Astrocyte of the spinal cord (primary cell): ENCODE measurements at regions not wholly inside any gene's neighbourhood (a gene's known extent, or its start where the extent isn't known, plus 50 kb on each side); places are given as distances from the start of the nearest gene placed in this dataset.
A peak's percentile ranks its signal among the peaks of the same experiment; 100 is the strongest.

Source experiments
- DNase-seq: peaks from one replicate; pipeline ENCODE4 v3.0.0; 2011; ENCODE audit warnings: low read depth, low spot score
- H3K4me3 ChIP-seq: 2 replicates; pipeline ENCODE4 v1.5.1; 2011; ENCODE audit warnings: low read depth, mild to moderate bottlenecking, low read length, moderate library complexity
- in situ Hi-C: cut with HindIII; loops from 2 replicates; pipeline ENCODE4 v1.10.0; 2017; ENCODE audit warnings: low sequenced_read_pairs
- TF ChIP-seq, protein P1 (sequence below): IDR thresholded peaks from 2 replicates; pipeline ENCODE4 v1.5.1; 2012; ENCODE audit warnings: low read depth, mild to moderate bottlenecking, low read length, inconsistent platforms

DNA sequence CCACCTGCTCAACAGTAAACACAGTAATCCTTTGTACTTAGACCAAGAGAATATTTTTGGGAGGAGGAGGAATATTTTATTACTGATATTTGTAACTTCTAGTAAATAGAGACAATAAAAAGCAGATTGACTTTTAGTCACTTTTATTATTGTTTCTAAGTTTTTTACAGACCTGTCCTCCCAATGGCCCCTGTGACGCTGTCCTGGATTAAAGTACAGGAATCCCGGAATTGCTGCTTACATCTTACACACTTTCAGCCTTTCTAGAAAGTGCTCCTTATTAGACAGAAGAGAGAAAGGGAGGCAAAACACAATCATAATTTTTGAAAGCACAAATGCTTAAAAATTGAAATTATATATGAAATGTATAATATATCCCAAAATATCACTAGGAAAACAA, 86.4 kb upstream of the PRKG1 start:
- H3K4me3 ChIP-seq, result no peak overlapping the region
- DNase-seq, result no peak
- TF ChIP-seq, protein P1, sequence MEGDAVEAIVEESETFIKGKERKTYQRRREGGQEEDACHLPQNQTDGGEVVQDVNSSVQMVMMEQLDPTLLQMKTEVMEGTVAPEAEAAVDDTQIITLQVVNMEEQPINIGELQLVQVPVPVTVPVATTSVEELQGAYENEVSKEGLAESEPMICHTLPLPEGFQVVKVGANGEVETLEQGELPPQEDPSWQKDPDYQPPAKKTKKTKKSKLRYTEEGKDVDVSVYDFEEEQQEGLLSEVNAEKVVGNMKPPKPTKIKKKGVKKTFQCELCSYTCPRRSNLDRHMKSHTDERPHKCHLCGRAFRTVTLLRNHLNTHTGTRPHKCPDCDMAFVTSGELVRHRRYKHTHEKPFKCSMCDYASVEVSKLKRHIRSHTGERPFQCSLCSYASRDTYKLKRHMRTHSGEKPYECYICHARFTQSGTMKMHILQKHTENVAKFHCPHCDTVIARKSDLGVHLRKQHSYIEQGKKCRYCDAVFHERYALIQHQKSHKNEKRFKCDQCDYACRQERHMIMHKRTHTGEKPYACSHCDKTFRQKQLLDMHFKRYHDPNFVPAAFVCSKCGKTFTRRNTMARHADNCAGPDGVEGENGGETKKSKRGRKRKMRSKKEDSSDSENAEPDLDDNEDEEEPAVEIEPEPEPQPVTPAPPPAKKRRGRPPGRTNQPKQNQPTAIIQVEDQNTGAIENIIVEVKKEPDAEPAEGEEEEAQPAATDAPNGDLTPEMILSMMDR, result no peak
- in situ Hi-C loops, result no loop called here

DNA sequence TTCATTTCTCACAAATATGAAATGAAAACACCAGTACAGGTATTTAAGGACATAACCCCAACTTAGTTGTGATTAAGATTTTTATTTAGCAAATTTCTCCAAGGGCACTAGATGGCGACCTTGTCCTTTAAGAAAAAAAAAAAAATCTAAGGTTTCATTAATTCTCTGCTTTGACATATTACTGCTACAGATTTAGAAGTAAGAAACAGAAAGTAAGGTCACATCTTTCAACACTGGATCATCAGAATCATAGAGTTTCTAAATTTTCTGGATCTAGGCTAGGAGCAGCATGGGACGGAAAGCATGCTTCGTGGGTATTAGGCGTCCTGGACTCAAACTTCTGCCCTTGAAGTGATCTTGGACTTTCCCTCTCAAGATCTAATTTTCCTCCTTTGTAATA, 85.5 kb upstream of the PRKG1 start:
- in situ Hi-C loops, result no loop called here
- no peak overlapping the region for H3K4me3 ChIP-seq
- TF ChIP-seq, protein P1, result peak; percentile 36
- DNase-seq, result peak; percentile 36

DNA sequence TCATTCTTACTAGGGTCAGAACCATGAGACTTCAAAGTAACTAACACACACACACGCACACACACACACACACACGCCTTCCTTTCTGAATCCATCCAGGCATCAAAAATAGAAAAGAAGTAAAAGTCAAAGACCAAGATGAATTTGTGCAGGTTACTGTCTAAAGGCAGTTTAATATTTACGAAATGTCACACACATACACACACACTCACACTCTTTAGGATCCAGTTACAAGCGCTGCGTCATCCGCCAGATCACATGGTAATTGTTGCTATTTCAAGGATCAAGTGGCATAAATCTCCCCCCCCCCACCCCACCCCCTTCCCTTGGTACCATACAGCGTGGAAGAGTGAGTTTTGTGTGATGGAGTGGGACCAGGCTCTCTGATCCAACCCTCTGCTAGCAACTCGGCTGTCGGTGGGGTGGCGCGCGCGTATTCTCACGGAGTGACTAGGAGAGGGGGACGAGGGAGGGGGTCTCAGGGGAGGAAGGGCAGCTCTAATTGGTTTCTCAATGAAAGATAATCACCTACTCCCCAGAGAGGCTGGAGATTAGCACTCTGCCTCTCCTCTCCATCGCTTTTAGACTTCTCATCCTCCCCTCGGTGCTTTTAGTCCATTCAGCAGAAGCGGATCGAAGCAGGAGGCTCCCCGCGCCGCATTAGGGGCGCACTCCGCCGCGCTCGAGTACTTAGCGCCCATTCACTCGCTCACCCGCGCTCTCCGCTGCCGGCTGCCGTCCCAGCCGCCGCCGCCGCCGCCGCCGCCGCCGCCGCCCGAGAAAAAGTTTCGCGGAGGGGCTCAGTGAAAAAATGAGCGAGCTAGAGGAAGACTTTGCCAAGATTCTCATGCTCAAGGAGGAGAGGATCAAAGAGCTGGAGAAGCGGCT, 83.5 kb upstream of the PRKG1 start:
- peak; percentile 73 for DNase-seq

DNA sequence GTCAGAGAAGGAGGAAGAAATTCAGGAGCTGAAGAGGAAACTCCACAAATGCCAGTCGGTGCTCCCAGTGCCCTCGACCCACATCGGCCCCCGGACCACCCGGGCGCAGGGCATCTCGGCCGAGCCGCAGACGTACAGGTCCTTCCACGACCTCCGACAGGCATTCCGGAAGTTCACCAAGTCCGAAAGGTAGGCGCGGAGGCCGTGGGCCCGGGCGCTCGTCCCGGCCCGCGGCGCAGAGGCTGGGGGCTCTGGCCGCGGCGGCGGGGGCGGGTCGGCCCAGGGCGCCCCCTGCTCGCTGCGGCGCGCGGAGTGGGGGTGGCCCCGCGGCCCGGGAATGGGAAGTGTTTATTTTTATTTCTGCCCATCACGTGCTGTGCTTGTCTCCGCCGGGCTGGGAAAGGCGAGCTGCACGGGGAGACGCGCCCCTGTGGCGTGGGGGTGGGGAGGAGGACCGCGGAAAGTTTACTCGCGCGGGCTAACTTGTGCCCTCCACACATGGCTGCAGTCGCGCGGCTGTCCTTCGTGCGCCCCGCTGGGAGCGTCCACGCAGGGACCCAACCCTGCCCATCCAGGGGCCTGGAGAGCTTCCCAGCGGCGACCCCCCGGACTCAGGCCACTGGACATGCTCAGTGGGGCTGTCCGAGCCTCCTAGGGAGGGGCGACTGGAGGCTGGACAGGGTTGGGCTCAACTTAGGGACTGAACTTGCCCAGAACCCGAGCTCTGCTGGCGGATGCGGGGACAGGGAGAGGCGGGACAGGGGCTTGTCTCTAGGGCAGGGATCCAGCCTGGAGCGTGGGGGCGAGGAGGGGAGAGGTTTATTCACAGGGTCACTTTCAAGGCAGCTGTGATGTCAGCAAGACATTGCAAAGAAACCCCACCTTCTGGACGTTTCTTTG, 82.6 kb upstream of the PRKG1 start:
- TF ChIP-seq, protein P1, result no peak
- peak overlapping the region; percentile 59 for H3K4me3 ChIP-seq
- DNase-seq, result no peak
- in situ Hi-C loops, result no loop called here

More for the DNA sequence above, 83.5 kb upstream of the PRKG1 start:
- in situ Hi-C loops, result no loop called here
- TF ChIP-seq, protein P1, result no peak
- peak overlapping the region; percentile 59 for H3K4me3 ChIP-seq

DNA sequence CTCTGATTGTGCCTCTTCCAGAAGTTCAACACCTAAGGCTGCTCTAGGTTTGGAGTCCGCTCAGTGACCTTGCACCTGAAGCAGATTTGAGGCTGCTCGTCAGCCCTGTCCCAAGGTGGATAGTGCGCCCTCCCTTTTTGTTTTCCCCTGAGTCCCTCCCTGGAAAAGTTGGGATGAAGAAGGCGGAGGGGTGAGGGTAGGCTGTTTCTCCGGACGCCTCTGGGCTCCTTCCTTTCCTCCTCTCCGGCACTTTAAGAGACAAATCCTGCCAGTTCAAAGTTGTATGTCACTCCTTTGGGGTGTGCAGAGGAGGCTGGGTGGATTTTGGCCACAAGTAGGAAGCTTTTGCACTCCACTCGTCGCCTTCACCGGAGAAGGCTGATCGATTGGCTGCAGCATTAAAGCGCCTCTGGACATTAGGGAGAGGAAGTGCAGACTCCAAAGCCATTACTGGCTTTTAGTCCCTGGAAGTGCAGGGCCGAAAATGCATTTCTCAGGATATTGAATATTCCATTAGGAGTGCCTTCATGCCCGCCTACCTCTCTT, 81.9 kb upstream of the PRKG1 start:
- TF ChIP-seq, protein P1, result no peak
- DNase-seq, result no peak
- H3K4me3 ChIP-seq, result peak overlapping the region; percentile 59
- in situ Hi-C loops, result no loop called here
